ENCODE measurements at regions not wholly inside any gene's neighbourhood (a gene's known extent, or its start where the extent isn't known, plus 50 kb on each side); places are given as distances from the start of the nearest gene placed in this dataset.

DNA sequence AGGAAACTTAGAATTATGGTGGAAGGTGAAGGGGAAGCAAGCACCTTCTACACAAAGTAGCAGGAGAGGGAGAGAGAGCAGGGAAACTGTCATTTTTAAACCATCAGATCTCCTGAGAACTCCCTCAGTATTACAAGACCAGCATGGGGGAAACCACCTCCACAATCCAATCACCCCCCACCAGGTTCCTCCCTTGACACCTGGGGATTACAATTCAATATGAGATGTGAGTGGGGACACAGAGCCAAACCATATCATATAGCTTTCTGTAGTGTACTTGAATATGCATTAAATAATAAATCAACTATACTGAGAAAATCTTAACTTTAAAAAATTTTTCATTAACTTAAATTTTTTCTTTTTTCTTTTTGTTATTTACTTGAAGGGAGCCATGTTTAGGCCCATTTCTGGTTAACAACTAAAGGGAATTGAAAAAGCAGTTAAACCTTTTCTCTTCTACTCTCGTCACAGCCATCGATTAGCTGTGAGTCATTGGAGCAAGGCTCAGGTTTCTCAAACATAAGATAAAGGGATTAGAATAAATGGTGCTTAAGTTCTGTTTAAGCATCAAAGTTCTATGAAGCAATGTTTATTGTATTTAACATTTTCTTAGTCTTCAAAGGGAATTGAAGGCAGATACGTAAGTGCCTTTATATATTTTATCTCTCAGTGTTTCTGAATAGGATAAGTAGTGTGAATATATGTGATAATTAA, 72.2 kb upstream of the DPT start:
- TF ChIP-seq ZNF274 (IDR thresholded peaks at IDR 0.05; ENCODE audit: low read depth, low read length) (no peak), SUZ12 (IDR thresholded peaks at IDR 0.05; ENCODE audit: extremely low read depth, insufficient read depth, insufficient read length) (no peak), YY1 (IDR thresholded peaks at IDR 0.05; ENCODE audit: insufficient read depth, insufficient read length) (no peak)
